ENCODE measurements at regions not wholly inside any gene's neighbourhood (a gene's known extent, or its start where the extent isn't known, plus 50 kb on each side); places are given as distances from the start of the nearest gene placed in this dataset.

- 0 out of 2 replicates have a peak, but pooled peaks have one; percentile 83 for TF ChIP-seq GTF3A (CRISPR knock-in tag; conservative IDR thresholded peaks at IDR 0.05)
- no peak for TF ChIP-seq TMF1 (CRISPR knock-in tag; IDR thresholded peaks at IDR 0.05; ENCODE audit: low read depth)
- no peak; the same call in 1 of the 2 replicates for TF ChIP-seq GATA4 (IDR thresholded peaks at IDR 0.05; ENCODE audit: borderline replicate concordance, low read depth)
- no peak for TF ChIP-seq ZNF530 (CRISPR knock-in tag; IDR thresholded peaks at IDR 0.05; ENCODE audit: low read depth)
- peak; percentile 66 for TF ChIP-seq XRCC5 (optimal IDR thresholded peaks at IDR 0.05; ENCODE audit: low read length)
- no peak for TF ChIP-seq NFATC3 (CRISPR knock-in tag; IDR thresholded peaks at IDR 0.05)
- no peak for TF ChIP-seq KDM3A (CRISPR knock-in tag; IDR thresholded peaks at IDR 0.05; ENCODE audit: low read depth)
- TF ChIP-seq ZNF567 (CRISPR knock-in tag; IDR thresholded peaks at IDR 0.05; ENCODE audit: borderline replicate concordance): peak; percentile 65; the same call in 1 of the 2 replicates
- TF ChIP-seq FOSL1 (CRISPR knock-in tag; IDR thresholded peaks at IDR 0.05; ENCODE audit: borderline replicate concordance): no peak
- TF ChIP-seq GTF2F1 (IDR thresholded peaks at IDR 0.05; ENCODE audit: low read length): peak; percentile 79; the same call in 1 of the 2 replicates
- TF ChIP-seq CCAR2 (optimal IDR thresholded peaks at IDR 0.05; ENCODE audit: low read depth, low read length): no peak
- TF ChIP-seq PHF5A (CRISPR knock-in tag; IDR thresholded peaks at IDR 0.05; ENCODE audit: low read depth, unreplicated experiment): peak; percentile 85
- TF ChIP-seq CEBPG (CRISPR knock-in tag; IDR thresholded peaks at IDR 0.05): peak; percentile 62; the same call in 1 of the 2 replicates
- no peak for TF ChIP-seq ZNF616 (CRISPR knock-in tag; IDR thresholded peaks at IDR 0.05; ENCODE audit: low read depth)
- TF ChIP-seq ZNF253 (CRISPR knock-in tag; IDR thresholded peaks at IDR 0.05; ENCODE audit: borderline replicate concordance): no peak
- peak; percentile 61 for TF ChIP-seq NCOA2 (CRISPR knock-in tag; IDR thresholded peaks at IDR 0.05)
- TF ChIP-seq TFDP2 (CRISPR knock-in tag; IDR thresholded peaks at IDR 0.05): peak; percentile 59; the same call in 1 of the 2 replicates
- no peak for TF ChIP-seq ZNF569 (CRISPR knock-in tag; IDR thresholded peaks at IDR 0.05; ENCODE audit: borderline replicate concordance)
- 0 out of 2 replicates have a peak, but pooled peaks have one; percentile 57 for TF ChIP-seq ELF4 (CRISPR knock-in tag; IDR thresholded peaks at IDR 0.05; ENCODE audit: borderline replicate concordance)
- TF ChIP-seq MLX (CRISPR knock-in tag; IDR thresholded peaks at IDR 0.05): 0 out of 2 replicates have a peak, but pooled peaks have one; percentile 33
- TF ChIP-seq ZNF790 (CRISPR knock-in tag; IDR thresholded peaks at IDR 0.05; ENCODE audit: borderline replicate concordance): no peak
- peak; percentile 52; the same call in 1 of the 2 replicates for TF ChIP-seq NFKBIZ (CRISPR knock-in tag; IDR thresholded peaks at IDR 0.05)
- peak; percentile 73 for TF ChIP-seq ZNF792 (CRISPR knock-in tag; IDR thresholded peaks at IDR 0.05)
- TF ChIP-seq TEAD3 (CRISPR knock-in tag; optimal IDR thresholded peaks at IDR 0.05; ENCODE audit: borderline replicate concordance): peak; percentile 74
- TF ChIP-seq YEATS2 (CRISPR knock-in tag; IDR thresholded peaks at IDR 0.05; ENCODE audit: borderline replicate concordance): peak; percentile 50; the same call in 1 of the 2 replicates
- TF ChIP-seq SRF (IDR thresholded peaks at IDR 0.05; ENCODE audit: low read depth, low read length): 0 out of 2 replicates have a peak, but pooled peaks have one; percentile 14
- TF ChIP-seq CC2D1A (CRISPR knock-in tag; IDR thresholded peaks at IDR 0.05): no peak
- peak; percentile 62; the same call in 1 of the 2 replicates for TF ChIP-seq TFAP4 (IDR thresholded peaks at IDR 0.05; ENCODE audit: borderline replicate concordance, low read depth)
- TF ChIP-seq JUND (CRISPR knock-in tag; IDR thresholded peaks at IDR 0.05): no peak
- peak; percentile 85; the same call in 1 of the 2 replicates for TF ChIP-seq ZNF383 (CRISPR knock-in tag; IDR thresholded peaks at IDR 0.05; ENCODE audit: borderline replicate concordance)
These were observed 73.0 kb upstream of the NHSL1 start (continued) for GRCh38 chr6:138572167-138572875.
